ENCODE measurements at regions not wholly inside any gene's neighbourhood (a gene's known extent, or its start where the extent isn't known, plus 50 kb on each side); places are given as distances from the start of the nearest gene placed in this dataset.

DNA sequence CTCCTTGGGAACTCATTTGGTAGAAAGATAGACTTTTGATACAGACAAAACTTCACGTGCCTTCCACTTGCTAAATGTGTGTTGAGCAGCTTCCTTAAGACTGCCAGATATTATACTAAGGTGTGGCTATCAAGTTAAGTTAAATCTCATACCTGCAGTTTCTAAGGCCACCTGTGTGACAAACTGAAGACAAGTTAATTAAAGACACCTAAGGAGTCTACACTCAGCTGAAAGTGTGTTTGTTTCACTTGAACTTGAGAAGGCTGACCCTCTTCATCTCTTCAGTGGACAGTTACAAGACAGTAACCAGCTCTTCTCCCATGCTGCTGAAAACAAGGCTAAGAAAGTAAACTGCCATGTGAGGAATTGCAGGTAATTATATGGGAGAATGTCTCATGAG, 124.0 kb downstream of the NPY start:
- TF ChIP-seq ARNTL (CRISPR knock-in tag; IDR thresholded peaks at IDR 0.05; ENCODE audit: borderline replicate concordance, low read depth) (no peak), ZFP3 (CRISPR knock-in tag; IDR thresholded peaks at IDR 0.05) (no peak), ZFP30 (CRISPR knock-in tag; IDR thresholded peaks at IDR 0.05) (no peak), RARB (CRISPR knock-in tag; IDR thresholded peaks at IDR 0.05) (no peak), ESRRG (CRISPR knock-in tag; IDR thresholded peaks at IDR 0.05) (no peak), SNAI2 (CRISPR knock-in tag; IDR thresholded peaks at IDR 0.05) (no peak), ZNF8 (CRISPR knock-in tag; IDR thresholded peaks at IDR 0.05) (no peak), BACH2 (CRISPR knock-in tag; IDR thresholded peaks at IDR 0.05; ENCODE audit: borderline replicate concordance) (no peak), OSR1 (CRISPR knock-in tag; IDR thresholded peaks at IDR 0.05) (no peak), TCF4 (CRISPR knock-in tag; IDR thresholded peaks at IDR 0.05; ENCODE audit: borderline replicate concordance) (no peak)
- TF ChIP-seq, protein P1, sequence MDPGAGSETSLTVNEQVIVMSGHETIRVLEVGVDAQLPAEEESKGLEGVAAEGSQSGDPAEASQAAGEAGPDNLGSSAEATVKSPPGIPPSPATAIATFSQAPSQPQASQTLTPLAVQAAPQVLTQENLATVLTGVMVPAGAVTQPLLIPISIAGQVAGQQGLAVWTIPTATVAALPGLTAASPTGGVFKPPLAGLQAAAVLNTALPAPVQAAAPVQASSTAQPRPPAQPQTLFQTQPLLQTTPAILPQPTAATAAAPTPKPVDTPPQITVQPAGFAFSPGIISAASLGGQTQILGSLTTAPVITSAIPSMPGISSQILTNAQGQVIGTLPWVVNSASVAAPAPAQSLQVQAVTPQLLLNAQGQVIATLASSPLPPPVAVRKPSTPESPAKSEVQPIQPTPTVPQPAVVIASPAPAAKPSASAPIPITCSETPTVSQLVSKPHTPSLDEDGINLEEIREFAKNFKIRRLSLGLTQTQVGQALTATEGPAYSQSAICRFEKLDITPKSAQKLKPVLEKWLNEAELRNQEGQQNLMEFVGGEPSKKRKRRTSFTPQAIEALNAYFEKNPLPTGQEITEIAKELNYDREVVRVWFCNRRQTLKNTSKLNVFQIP (CRISPR knock-in tag; IDR thresholded peaks at IDR 0.05; ENCODE audit: borderline replicate concordance, low read depth): no peak
